Subcutaneous abdominal adipose tissue (tissue), 5 donors: ENCODE measurements at regions not wholly inside any gene's neighbourhood (a gene's known extent, or its start where the extent isn't known, plus 50 kb on each side); places are given as distances from the start of the nearest gene placed in this dataset.

Experiments
- H3K27ac ChIP-seq: one replicate; pipeline ENCODE4 v1.7.0; 2013; ENCODE audit warnings: low read depth, mild to moderate bottlenecking, inconsistent platforms, low read length, moderate library complexity
- H3K27me3 ChIP-seq, 5 donors: one replicate each; pipeline ENCODE4 v1.7.0; 2013; ENCODE audit warnings: low read length in 5 of 5, inconsistent platforms in 1 of 5; ENCODE audit not compliant: control insufficient read depth in 5 of 5, insufficient read depth in 4 of 5
- H3K36me3 ChIP-seq, 5 donors: one replicate each; pipeline ENCODE4 v1.7.0; 2013; ENCODE audit warnings: low read length in 5 of 5; ENCODE audit not compliant: control insufficient read depth in 5 of 5, insufficient read depth in 5 of 5
- H3K4me1 ChIP-seq, 5 donors: one replicate each; pipeline ENCODE4 v1.7.0; 2013; ENCODE audit warnings: low read length in 5 of 5, mild to moderate bottlenecking in 3 of 5, moderate library complexity in 1 of 5; ENCODE audit not compliant: control insufficient read depth in 5 of 5, insufficient read depth in 5 of 5
- H3K4me3 ChIP-seq, 5 donors: one replicate each; pipeline ENCODE4 v1.7.0; 2013; ENCODE audit warnings: low read length in 5 of 5, low read depth in 1 of 5
- H3K9ac ChIP-seq, 5 donors: one replicate each; pipeline ENCODE4 v1.7.0; 2013; ENCODE audit warnings: low read length in 5 of 5, mild to moderate bottlenecking in 4 of 5, moderate library complexity in 3 of 5
- H3K9me3 ChIP-seq, 5 donors: one replicate each; pipeline ENCODE4 v1.7.0; 2013; ENCODE audit warnings: low read length in 5 of 5; ENCODE audit not compliant: control insufficient read depth in 5 of 5
- donor health status: healthy.
- donor health status: healthy.
- donor health status: healthy.
- donor health status: healthy.
- donor health status: healthy.

DNA sequence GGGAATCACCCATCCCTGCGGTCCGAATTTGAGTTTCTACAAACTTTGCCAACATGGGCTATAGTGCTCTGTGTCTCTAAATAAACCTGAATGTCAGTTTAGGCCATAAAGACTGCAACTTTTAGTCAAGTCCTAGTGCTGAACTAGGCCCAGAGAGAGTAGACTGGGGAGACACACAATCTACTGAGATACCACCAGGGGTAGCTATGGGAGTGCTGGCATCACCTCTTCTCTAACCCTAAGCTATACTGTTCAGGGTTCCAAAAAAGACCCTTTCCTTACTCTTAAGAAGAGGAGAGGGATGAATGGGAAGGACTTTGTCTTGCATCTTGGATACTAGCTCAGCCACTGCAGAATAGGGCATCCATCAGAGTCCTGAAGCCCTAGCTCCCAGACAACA is 866.7 kb upstream of the PRMT6 start:
- Histone ChIP-seq H3K9me3 (peaks cover 6 to 13% (median 12%) of the 10 kb centered on the region in 5 donors), H3K36me3 (no peaks in the 10 kb centered on the region), H3K27me3 (no peaks in the 10 kb centered on the region), H3K27ac (no peak overlapping the region), H3K4me3 (no peak overlapping the region), H3K4me1 (no peaks in the 10 kb centered on the region), H3K9ac (no peak overlapping the region)

DNA sequence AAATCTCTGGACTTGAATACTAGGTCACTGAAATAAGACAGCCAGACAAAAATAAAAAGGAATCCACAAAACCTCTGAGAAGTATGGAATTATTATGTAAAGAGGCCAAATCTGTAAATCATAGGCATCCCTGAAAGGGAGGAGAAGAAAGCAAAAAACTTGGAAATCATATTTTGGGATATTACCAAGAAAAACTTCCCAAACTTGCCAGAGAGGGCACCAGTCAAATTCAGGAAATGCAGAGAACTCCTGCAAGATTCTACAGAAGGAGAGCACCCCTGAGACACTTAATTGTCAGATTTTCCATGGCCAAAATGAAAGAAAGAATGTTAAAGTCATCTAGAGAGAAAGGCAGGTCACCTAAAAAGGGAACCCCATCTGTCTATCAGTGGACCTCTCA is 862.3 kb upstream of the PRMT6 start:
- Histone ChIP-seq H3K27me3 (no peaks in the 10 kb centered on the region), H3K4me1 (no peaks in the 10 kb centered on the region), H3K27ac (no peak overlapping the region), H3K4me3 (no peak overlapping the region), H3K9me3 (peaks cover 6 to 15% (median 13%) of the 10 kb centered on the region in 5 donors), H3K9ac (no peak overlapping the region), H3K36me3 (no peaks in the 10 kb centered on the region)

DNA sequence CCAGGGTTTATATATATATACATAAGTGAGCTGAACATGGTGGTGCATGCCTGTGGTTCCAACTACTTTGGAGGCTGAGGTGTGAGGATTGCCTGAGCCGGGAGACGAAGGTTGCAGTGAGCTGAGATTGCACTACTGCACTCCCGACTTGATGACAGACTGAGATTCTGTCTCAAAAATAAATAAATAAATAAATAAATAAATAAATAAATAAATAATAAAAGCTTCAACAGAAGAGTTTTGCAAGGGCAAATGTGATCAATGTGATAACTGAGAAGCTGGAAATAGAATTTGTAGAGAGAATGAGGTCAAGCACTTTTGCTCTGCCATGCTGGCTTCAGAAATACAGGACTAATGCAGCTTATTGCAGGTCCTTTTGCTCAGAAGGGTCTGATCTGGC is 855.8 kb upstream of the PRMT6 start:
- H3K4me3 ChIP-seq = no peak overlapping the region

GRCh38 chr1:106207185-106207584 is 849.3 kb upstream of the PRMT6 start:
- Histone ChIP-seq H3K36me3 (no peaks in the 10 kb centered on the region), H3K27ac (no peak overlapping the region), H3K4me3 (no peak overlapping the region), H3K27me3 (no peaks in the 10 kb centered on the region), H3K9me3 (no peaks in the 10 kb centered on the region), H3K9ac (no peak overlapping the region), H3K4me1 (peaks cover 0 to 5% (median 0%) of the 10 kb centered on the region in 5 donors)

More for the DNA sequence above, 855.8 kb upstream of the PRMT6 start:
- no peak overlapping the region for H3K9ac ChIP-seq
- no peaks in the 10 kb centered on the region for H3K27me3 ChIP-seq
- no peak overlapping the region for H3K27ac ChIP-seq
- no peaks in the 10 kb centered on the region for H3K36me3 ChIP-seq
- H3K4me1 ChIP-seq = peaks cover 0 to 5% (median 0%) of the 10 kb centered on the region in 5 donors
- no peaks in the 10 kb centered on the region for H3K9me3 ChIP-seq

DNA sequence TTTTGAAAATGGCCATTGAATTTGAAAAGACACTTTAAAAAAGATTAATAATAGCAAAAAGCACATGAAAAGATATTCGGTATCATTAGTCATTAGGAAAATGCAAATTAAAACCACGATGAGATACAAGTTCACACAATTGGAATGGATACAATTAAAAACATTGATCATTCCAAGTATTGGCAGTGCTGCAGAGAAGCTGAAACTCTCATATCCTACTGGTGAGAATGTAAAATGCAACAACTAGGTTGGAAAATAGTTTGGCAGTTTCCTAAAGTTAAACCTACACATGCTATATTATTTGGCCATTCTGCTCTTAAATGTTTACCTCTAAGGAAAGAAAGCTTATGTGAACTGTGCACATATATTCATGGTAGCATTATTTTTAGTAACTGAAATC is 838.7 kb upstream of the PRMT6 start:
- Histone ChIP-seq H3K36me3 (no peaks in the 10 kb centered on the region), H3K4me3 (no peak overlapping the region), H3K27ac (no peak overlapping the region), H3K9me3 (peaks cover 0 to 3% (median 0%) of the 10 kb centered on the region in 5 donors), H3K4me1 (no peaks in the 10 kb centered on the region), H3K9ac (no peak overlapping the region), H3K27me3 (no peaks in the 10 kb centered on the region)

GRCh38 chr1:106222403-106222802 is 834.1 kb upstream of the PRMT6 start:
- Histone ChIP-seq H3K4me1 (no peaks in the 10 kb centered on the region), H3K9ac (no peak overlapping the region), H3K9me3 (peaks cover 0 to 3% (median 0%) of the 10 kb centered on the region in 5 donors), H3K36me3 (no peaks in the 10 kb centered on the region), H3K4me3 (no peak overlapping the region), H3K27me3 (no peaks in the 10 kb centered on the region), H3K27ac (no peak overlapping the region)

DNA sequence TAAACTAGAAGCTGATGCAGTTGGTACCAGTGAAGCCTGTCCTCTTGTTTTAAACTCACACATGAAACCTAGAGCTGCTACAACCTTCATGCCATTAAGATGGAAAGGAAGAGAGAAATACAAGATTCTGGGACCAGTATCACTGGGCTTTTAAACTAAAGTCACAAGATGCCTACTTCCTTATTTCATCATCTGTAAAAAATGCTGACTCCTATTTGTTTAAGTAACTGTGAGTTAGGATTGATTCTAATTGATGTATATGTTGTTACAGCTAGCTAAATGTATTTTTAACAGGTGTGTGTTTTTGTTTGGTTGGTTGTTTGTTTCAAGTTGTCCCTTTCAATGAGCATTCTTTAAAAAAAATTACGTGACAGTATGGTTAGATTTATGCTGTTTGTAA is 833.3 kb upstream of the PRMT6 start:
- H3K27me3 ChIP-seq = no peaks in the 10 kb centered on the region
- no peaks in the 10 kb centered on the region for H3K4me1 ChIP-seq
- no peak overlapping the region for H3K27ac ChIP-seq
- H3K9me3 ChIP-seq = peaks cover 0 to 3% (median 0%) of the 10 kb centered on the region in 5 donors
- H3K36me3 ChIP-seq = no peaks in the 10 kb centered on the region
- H3K4me3 ChIP-seq = no peak overlapping the region
- H3K9ac ChIP-seq = no peak overlapping the region

- no peak overlapping the region for H3K9ac ChIP-seq
- no peaks in the 10 kb centered on the region for H3K4me1 ChIP-seq
- peaks cover 0 to 3% (median 0%) of the 10 kb centered on the region in 5 donors for H3K9me3 ChIP-seq
- no peak overlapping the region for H3K27ac ChIP-seq
- H3K36me3 ChIP-seq = no peaks in the 10 kb centered on the region
- H3K4me3 ChIP-seq = no peak overlapping the region
- no peaks in the 10 kb centered on the region for H3K27me3 ChIP-seq
These were observed 832.0 kb upstream of the PRMT6 start for GRCh38 chr1:106224426-106224825.

GRCh38 chr1:106225403-106225802 is 831.1 kb upstream of the PRMT6 start:
- no peak overlapping the region for H3K9ac ChIP-seq
- no peak overlapping the region for H3K27ac ChIP-seq
- H3K4me3 ChIP-seq = no peak overlapping the region
- no peaks in the 10 kb centered on the region for H3K4me1 ChIP-seq
- H3K9me3 ChIP-seq = peaks cover 0 to 3% (median 0%) of the 10 kb centered on the region in 5 donors
- no peaks in the 10 kb centered on the region for H3K27me3 ChIP-seq
- H3K36me3 ChIP-seq = no peaks in the 10 kb centered on the region

DNA sequence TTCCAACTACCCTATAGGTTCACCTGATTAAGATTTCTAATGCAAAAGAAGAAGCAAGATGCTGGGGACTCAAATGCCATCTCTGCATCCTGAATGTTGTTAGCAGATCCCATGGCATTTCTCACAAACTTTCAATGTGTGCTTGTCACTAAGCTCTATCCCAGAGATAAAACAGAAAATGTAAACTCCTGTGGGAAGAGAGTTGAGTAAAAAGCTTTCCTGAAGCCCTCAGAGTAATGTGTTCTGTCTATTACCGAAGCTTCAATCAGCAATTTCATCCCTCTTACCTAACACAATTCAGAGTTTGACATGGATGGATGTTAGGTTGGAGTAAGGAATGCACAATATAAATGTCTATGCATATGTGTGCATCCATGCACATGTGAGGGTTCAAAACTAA is 829.9 kb upstream of the PRMT6 start:
- H3K36me3 ChIP-seq = no peaks in the 10 kb centered on the region
- H3K9me3 ChIP-seq = peaks cover 0 to 3% (median 0%) of the 10 kb centered on the region in 5 donors
- no peak overlapping the region for H3K9ac ChIP-seq
- H3K27me3 ChIP-seq = no peaks in the 10 kb centered on the region
- no peak overlapping the region for H3K27ac ChIP-seq
- H3K4me1 ChIP-seq = no peaks in the 10 kb centered on the region
- no peak overlapping the region for H3K4me3 ChIP-seq

DNA sequence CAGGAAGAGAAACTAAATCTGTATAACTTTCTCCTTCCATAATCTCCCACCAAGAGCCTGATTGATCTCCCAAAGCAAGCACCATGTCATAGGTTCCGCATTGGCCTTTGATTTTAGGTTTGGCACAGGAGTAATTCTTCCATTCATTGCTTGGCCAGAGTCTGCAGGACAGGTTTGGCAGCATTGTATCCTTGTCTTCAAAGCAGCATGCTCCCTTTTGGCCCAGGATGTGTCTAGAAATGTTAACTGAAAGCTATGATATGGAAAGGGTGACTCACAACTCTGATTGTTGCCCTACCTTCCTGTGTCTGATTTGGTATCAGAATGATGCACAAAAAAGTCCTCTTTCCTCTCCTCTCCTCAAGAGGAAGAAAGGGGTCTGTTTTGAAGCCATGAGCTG is 824.3 kb upstream of the PRMT6 start:
- no peaks in the 10 kb centered on the region for H3K4me1 ChIP-seq
- no peaks in the 10 kb centered on the region for H3K27me3 ChIP-seq
- no peak overlapping the region for H3K4me3 ChIP-seq
- H3K36me3 ChIP-seq = no peaks in the 10 kb centered on the region
- H3K9me3 ChIP-seq = peaks cover 0 to 2% (median 0%) of the 10 kb centered on the region in 5 donors
- no peak overlapping the region for H3K27ac ChIP-seq
- H3K9ac ChIP-seq = no peak overlapping the region
